Superior temporal gyrus (tissue), 1 donor: ENCODE measurements at regions not wholly inside any gene's neighbourhood (a gene's known extent, or its start where the extent isn't known, plus 50 kb on each side); places are given as distances from the start of the nearest gene placed in this dataset.
A peak's percentile ranks its signal among the peaks of the same experiment; 100 is the strongest.

Source experiments
- DNase-seq: peaks from one replicate; pipeline ENCODE4 v3.0.0-alpha.2; 2016; ENCODE audit errors: extremely low spot score

DNA sequence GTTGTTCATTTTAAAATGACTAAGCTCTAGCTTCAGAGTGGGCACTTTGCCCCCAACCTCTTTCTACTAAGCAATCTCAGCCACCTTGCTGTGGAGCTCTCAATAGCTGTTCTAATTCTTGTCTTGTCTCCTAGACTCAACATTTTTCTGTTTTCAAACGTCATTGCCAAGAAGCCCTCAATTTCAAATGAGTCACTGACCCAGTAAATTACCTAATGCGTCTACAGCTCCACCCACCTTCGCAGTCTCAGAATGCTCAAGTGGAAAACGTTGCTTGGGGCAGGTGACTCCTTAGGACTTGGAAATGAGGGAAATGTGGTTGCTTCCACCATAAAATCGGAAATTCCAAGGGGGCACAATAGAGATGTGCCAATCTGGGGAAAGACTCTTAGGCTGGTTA, 59.0 kb downstream of the ING2 start:
- DNase-seq, result no peak

DNA sequence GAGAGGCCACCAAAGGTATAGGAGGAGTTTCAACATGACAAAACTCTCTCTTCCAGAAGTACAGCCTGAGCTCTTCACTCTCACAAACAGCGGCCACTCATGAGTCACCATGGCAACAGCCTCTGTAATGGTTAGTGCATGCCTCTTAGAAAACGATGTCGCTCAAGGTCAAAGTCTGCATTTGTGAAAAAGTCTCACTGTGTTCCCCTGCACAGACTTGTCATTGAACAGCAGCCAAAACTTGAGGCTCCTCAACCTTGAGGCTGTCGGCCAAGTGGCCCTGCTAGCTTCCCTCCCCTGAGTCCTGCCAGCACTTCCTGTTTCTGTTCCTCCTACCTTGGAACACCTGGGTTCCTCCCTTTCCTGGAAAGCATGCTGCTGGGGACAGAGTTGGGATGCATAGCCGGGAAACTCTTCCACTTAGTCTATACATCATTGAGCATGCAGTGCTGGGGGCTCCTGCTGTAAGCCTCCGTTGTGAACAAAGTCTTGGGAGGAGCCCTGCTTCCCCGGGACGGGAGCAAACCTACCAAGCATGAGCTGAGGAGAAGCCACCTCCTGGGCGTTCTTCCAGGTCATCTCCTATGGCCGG, 66.6 kb downstream of the ING2 start:
- no peak for DNase-seq

DNA sequence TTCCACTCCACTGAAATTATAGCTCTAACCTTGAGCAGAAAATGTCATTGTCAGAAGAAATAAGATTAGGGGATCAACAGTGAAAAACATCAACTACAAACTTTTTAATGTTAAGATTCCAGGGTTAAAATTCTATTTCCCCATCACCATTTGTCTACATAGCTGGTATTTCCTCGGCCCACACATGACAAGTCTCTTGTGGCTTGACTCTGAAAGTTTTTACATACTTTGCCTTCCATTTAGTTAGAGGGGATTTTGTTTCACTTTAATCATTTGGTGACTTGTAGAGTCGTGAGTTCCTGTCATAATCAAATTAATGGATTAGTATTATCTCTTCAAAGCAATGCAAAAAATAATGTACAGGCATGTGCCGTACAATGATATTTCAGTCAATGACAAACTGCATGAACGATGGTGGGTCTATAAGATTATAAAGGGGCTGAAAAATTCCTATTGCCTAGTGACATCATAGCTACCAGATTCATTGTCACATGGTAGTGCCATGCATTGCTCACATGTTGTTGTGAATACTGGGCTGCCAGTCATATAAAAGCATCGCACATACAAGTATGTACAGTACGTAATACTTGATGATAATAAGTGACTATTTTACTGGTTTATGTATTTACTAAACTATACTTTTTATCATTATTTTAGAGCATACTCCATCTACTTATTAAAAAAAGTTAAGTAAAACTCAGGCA, 72.0 kb downstream of the ING2 start:
- DNase-seq, result no peak

DNA sequence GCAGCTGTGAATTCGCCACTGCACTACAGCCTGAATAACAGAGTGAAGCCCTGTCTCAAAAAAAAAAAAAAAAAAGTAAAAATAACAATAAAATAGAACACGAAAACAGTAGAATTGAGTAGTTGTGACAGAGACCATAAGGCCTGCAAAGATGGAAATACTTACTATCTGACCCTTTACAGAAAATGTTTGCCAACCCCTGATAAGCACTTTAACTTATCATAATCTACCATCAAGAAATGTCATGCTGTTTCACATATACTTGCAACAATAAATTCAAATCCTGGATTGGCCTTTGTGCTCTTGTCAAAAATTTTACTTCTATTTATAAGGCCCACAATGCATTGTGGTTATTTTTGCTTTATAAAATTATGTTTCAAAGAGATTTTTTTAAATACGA, 75.5 kb downstream of the ING2 start:
- no peak for DNase-seq

DNA sequence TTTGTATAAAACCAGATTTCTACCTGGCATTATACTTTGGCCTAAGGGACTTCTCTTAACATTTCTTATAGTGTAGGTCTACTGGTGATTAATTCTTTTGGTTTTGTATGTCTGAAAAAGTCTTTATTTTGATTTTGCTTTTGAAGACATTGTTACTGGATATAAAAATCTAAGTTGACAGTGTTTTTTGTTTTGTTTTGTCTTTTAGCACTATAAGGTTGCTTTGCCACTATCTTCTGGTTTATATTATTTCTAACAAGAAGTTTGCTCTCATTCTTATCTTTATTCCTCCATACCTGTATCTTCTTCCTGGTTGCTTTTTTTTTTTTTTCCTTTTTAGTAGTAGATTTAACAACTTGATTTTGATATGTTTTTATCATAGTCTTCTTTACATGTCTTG, 76.0 kb downstream of the ING2 start:
- no peak for DNase-seq

DNA sequence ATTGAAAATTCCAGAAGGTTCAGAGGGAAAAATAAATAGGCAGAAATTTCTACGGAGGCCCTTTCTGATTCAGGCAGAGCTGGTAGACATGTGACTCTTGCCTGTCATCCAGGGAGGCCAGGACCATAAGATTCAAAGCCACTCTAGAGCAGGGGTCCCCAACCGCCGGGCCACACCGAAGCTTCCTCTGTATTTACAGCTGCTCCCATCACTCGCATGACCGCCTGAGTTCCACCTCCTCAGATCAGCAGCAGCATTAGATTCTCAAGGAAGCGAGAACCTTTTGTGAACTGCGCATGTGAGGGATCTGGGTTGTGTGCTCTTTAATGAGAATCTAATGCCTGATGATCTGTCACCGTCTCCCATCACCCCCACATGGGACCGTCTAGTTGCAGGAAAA, 72.2 kb downstream of the RWDD4 start:
- no peak for DNase-seq

DNA sequence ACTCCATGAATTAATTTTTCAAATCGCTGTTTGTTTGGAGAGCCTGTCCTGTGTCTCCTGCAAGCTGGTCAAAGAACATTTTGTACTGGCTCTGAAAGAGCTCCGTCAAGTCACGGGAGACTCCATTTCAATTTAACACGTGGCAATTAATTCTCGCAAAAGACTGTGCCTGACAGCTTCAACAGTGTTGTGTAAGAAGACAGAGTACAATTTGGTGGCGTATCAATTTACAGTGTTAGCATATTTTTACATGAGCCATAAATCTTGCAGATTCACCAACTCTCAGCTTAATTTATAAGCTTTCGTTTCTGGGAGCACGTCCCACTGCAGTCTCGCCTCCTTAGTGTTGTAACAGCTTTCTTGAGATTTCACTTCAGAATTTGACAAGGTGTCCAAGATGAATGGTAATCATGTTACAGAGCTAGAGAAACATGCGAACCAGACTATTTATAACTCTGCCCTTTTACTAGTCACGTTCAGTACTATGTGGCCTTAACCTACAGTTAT, 70.8 kb downstream of the RWDD4 start:
- peak; percentile 62 for DNase-seq

DNA sequence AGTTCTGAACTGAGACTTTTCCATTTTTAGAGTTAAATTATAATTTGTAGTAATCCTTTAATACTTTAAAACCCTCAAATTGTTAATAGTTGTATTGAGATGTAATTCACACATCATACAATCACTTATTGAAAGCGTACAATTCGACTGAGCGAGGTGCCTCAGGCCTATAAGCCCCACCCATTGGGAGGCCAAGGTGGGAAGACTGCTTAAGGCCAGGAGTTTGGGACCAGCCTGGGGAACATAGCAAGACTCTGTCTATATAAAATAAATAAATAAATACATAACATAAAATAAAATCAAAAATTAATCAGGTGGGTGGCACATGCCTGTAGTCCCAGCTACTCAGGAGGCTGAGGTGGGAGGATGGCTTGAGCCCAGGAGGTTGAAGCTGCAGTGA, 70.3 kb downstream of the RWDD4 start:
- DNase-seq, result no peak

DNA sequence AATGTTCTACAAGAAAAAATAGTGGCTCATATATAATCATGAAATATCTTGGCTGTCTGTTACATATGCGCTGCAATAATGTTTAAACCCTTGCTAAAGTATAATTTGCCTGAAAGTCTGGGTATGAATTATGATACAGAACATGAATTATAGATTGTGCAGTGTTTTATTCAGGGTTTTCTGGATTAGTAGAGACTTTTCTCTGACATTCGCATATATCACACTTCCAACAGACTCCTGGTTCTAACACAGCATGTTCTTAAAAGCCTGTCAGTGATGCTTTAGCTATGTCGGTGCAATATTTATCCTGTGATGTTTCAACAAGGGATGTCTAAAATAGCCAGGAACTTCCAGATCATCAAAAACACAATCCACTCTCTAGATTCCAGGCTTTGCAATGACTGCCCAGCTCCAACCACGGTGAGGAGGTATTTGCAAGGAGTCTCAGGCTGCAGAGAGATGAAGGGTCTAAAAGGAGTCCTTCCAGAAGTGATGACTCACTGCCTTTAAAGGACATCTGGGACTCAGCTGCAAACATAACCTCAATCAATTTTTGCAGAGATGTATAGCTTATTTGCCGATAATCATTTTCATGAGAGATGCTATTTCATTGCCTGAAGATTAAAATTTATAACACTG, 69.4 kb downstream of the RWDD4 start:
- DNase-seq, result peak; percentile 28
